NB4 (cell line): ENCODE measurements at regions not wholly inside any gene's neighbourhood (a gene's known extent, or its start where the extent isn't known, plus 50 kb on each side); places are given as distances from the start of the nearest gene placed in this dataset.

ENCODE experiments used
- MYC ChIP-seq: IDR thresholded peaks from 2 replicates; pipeline ENCODE4 v1.6.1; 2011; ENCODE audit warnings: low read depth, low read length
- POLR2A ChIP-seq: IDR thresholded peaks from 2 replicates; pipeline ENCODE4 v1.6.1; 2011; ENCODE audit warnings: mild to moderate bottlenecking; ENCODE audit not compliant: insufficient read length; ENCODE audit errors: extremely low read depth
- TF ChIP-seq, protein P1 (sequence below): IDR thresholded peaks from one replicate; pipeline ENCODE4 v1.5.1; 2012; ENCODE audit warnings: low read depth, low read length
- TF ChIP-seq, protein P2 (sequence below): IDR thresholded peaks from 2 replicates; pipeline ENCODE4 v1.6.1; 2011; ENCODE audit warnings: low read depth, low read length

DNA sequence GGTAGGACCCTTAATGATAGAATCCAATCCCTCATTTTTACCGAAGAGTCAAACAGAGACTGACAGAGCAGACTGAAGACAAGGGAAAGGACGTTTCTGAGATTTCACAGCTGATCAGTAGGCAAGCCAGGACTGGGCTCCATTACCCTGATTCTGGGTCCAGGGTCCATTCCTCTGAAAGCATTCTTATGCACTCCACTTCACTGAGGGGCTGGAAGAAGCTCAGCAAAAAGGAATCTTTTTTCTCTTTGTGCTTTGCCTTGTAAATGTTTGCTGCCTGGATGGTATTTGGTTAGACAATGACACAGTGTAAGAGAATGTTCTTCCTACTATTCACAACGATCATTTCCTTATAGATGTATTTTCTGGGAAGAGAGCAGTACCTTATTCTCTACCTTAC, 331.3 kb upstream of the PROX1 start:
- TF ChIP-seq, protein P1, sequence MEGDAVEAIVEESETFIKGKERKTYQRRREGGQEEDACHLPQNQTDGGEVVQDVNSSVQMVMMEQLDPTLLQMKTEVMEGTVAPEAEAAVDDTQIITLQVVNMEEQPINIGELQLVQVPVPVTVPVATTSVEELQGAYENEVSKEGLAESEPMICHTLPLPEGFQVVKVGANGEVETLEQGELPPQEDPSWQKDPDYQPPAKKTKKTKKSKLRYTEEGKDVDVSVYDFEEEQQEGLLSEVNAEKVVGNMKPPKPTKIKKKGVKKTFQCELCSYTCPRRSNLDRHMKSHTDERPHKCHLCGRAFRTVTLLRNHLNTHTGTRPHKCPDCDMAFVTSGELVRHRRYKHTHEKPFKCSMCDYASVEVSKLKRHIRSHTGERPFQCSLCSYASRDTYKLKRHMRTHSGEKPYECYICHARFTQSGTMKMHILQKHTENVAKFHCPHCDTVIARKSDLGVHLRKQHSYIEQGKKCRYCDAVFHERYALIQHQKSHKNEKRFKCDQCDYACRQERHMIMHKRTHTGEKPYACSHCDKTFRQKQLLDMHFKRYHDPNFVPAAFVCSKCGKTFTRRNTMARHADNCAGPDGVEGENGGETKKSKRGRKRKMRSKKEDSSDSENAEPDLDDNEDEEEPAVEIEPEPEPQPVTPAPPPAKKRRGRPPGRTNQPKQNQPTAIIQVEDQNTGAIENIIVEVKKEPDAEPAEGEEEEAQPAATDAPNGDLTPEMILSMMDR = no peak
- TF ChIP-seq, protein P2, sequence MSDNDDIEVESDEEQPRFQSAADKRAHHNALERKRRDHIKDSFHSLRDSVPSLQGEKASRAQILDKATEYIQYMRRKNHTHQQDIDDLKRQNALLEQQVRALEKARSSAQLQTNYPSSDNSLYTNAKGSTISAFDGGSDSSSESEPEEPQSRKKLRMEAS = no peak
- TF ChIP-seq POLR2A (no peak), MYC (no peak)
